ENCODE measurements at regions not wholly inside any gene's neighbourhood (a gene's known extent, or its start where the extent isn't known, plus 50 kb on each side); places are given as distances from the start of the nearest gene placed in this dataset.

DNA sequence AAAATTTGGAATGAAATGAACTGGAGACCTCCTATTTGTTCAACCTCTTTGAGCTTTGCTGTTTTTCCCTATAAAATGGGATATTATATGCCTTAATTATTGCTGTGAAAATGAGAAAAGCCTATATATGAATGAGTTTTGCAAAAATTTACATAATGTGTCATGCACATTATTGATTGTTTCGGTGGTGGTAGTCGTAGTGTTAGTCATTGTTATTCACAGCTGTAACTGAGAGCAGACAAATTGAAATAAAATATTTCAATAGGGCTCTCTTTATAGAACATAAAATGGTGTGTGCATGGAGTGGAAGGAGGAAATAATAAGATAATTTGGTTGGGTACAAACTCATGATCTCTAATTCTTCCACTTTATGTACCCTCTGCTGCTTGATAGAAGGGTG is 153.7 kb upstream of the GADL1 start:
- DNase-seq (ENCODE audit: low read depth in 3 of 3, low spot score in 1 of 3) = no peak

DNA sequence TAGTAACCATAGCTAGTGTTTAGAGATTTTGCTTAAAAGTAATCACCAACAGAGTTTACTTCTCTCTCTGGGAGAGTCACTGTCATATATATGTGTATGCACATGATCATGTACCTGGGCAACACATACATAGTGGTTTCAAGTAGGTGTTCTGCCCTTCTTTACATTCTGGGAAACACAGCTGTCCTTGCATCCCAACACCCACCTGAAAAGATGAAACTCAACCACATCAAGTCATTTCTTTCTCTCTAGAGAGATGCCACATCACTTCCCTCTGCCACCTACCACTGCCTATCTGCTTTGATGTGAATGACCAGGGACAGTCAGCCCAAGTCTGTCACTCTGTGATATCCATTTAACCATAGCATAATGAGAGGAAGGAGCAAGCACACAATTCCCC is 155.8 kb upstream of the GADL1 start:
- no peak for DNase-seq (ENCODE audit: low read depth in 3 of 3, low spot score in 1 of 3)

DNA sequence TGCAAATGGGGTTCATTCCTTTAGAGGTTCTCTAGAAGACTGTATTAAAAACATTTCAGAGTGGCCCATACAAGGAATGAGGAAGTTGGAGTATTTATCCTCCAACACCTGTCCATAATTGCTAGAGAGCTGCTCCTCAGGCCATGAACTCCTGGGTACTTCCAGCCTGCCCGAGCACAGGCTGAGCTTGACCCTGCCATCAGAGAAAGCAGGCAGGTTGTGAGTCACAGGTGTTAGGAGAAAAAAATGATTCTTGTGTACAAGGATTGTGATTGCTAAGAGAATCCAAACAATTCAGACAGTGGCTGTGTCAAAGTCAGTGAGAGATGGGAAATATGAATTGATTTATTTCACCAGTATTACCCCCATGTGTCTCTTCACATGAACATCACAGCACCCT is 156.8 kb upstream of the GADL1 start:
- DNase-seq (ENCODE audit: low read depth in 3 of 3, low spot score in 1 of 3) = no peak

DNA sequence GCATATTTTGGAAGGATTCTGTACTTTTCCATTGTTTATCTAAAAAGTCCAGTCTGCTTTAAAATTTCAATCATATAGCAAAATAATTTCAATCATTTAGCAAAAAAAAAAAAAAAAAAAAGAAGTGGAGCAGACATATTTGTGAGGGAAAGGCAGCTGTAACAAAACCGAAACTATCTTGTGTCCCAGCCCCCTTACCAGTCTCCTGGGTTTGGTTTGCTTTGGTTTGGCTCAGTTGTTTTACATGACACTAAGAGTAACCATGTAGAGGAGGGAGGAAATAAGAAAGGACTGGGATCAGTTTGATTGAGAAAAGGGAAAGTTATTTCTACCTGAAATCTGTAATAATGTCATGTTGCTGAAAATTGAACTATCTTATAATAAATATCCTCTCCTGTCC is 158.8 kb upstream of the GADL1 start:
- DNase-seq (ENCODE audit: low read depth in 3 of 3, low spot score in 1 of 3) = no peak

DNA sequence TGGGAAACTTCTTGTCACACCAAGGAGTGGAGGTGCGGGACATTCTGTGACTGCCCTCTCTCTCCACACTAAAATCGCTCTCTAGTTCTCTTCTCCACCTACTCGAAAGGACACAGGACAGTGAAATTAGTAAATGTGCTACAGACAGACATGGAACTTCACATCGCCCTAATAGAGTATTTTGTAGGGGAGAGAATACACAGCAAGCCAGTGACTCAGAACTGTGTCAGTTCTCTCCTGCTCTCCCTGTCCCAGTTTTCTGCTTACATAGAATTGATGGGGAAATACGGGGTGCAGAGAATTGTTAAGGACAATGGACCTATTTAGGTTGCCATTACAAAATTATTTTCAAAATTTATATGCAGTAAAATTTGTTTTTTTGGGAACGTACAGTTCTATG is 159.6 kb upstream of the GADL1 start:
- DNase-seq (ENCODE audit: low read depth in 3 of 3, low spot score in 1 of 3) = no peak

DNA sequence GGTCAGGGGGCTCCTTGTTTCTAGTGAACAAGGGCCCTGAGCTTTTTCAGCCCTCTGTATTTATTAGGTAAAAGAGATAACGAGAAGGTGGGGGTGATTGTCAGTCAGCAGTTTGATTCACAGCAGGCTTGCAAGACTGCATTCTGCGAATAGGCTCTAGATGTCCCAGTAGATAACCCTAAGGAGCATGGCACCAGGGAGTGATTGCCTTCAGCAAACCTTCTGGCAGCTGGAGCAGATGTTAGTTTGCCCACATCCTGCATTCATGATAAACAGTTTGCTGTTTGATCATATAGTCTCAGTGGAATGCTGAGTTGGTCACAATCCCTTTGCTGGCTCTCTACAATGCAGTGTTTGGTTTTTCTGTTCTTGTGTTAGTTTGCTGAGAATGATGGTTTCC is 161.3 kb upstream of the GADL1 start:
- no peak for DNase-seq (ENCODE audit: low read depth in 3 of 3, low spot score in 1 of 3)

DNA sequence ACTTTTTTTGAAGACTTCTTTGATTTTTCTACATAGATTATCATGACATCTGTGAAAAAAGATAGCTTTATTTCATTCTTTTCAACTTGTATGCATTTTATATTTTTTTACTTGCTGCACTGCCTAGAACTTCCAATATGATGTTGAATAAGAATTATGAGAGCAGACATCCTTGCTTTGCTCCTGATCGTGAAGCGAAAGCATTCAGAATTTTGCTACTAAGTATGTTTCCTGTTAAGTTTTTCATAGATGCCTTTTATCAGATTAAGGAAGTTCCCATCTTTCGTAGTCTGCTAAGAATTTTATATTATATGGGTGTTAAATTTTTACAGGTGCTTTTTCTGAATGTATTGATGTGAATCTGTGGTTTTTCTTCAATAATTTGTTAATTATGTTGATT is 163.4 kb upstream of the GADL1 start:
- DNase-seq (ENCODE audit: low read depth in 3 of 3, low spot score in 1 of 3) = no peak

DNA sequence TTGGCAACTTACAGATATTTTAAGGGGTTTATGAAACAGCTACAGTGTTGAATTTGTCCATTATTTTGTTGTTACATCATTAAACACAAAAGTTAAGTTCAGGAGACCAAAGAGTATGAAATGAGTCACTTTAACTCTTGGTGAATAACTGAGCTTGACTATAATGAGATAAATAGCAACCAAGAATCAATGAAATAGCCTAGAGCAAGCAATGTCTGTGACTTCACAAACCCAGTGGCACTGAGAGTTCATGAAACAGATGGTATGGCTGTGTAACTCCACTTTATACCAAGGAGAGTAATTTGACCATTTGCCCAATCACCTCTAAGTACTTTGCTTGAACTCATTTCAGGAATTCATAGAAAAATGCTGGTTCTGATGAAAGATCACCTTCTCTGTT is 169.6 kb upstream of the GADL1 start:
- DNase-seq (ENCODE audit: low read depth in 3 of 3, low spot score in 1 of 3) = no peak

DNA sequence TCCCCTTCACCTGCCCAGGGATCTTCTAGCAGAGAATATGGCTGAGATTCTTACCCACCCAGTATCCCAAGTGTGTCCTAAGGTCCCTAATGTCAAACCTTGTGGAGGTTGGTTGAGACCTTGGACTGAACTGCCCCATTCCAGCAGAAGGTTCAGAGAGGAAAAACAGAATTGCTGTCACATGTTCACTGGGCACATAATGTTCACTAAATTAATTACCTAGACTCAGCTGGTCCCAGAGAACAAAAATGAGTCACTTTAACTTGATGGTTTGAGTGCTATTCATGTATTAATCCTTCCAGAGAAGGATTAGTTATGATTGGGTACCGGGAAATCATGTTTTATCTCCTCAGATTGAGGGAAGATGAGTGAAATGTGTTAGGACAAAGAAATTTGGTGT is 171.3 kb upstream of the GADL1 start:
- no peak for DNase-seq (ENCODE audit: low read depth in 3 of 3, low spot score in 1 of 3)

DNA sequence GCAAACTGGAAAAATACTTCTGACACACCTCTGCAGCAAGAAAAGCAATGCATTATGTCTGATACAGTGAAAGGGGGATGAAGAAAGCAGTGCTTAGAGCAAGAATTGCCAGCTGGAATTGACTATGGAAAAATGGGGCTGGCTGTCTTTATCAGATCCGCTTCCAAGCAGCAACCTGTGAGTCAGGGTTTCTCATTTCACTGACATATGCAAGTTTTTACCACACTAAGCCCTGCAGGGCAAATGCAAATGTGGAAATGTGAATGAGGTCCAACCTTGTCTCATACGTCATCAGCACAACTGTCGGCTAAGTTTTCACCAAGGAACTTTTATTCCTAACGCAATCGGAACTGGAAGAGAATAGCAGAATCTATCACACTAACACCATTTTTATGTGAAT is 172.5 kb upstream of the GADL1 start:
- DNase-seq (ENCODE audit: low read depth in 3 of 3, low spot score in 1 of 3) = no peak

DNA sequence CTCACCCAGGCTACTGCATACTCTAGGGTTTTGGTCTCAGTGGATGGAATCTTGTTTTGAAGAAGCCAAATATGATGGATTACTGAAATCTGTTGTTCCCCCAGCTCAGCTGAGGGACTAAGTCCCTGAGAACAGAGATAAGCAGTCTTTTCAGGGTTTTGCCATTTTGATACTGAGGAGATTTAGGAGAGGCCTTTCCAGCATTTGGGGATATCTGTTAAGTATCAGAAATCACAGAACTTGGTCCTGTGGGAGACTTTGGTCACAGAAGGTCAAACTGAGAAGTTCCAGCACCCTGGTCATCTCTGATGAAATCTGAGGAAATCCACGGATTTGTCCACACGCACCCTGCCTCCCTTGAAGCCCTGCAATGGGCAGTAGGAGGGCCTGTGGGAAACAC is 181.0 kb upstream of the GADL1 start:
- DNase-seq (ENCODE audit: low read depth in 3 of 3, low spot score in 1 of 3) = no peak

DNA sequence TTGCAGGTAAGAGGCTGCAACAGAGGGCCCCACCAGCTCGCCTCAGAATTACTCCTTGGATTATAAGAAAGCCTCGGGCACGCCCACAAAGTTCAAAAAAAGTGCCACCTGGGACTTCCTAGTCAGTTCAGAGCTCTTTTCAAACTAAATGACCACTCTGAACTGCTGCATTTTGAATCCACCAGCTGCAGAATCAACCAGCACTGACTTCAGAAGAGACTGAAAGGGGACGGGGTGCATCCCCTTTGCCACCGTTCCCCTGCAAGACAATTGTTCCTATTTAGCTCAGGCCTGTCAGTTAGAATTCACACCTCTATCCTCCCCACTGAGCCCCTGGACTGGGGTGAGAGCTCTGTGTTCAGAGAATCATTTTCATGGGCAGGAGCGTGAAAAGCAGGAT is 181.4 kb upstream of the GADL1 start:
- no peak for DNase-seq (ENCODE audit: low read depth in 3 of 3, low spot score in 1 of 3)

DNA sequence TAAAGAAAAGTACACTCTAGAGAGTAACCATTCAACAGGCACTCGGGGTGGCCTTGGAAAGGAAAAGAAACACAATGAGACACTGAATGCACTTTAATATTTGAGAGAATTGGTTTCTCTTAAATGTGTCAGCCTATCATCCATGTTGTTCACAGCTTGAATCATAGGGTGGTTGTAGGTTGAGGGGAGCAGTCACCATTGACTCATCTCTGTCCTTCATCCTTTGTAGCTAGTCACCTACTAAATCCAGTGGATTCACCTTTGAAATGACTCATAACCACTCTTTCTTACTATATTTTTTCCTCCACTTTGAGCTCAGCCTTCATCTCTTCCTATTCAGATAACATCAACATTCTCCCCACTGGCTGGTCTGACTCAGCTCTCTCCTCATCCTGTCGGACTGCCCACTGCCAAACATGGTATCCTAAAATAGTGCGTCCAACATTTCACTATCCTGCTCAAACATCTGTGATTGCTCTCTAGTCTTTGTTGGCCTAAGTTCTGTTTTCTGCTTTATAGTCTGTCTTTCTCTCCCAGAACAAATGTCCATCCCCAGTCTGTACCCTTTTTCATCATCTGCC is 182.7 kb upstream of the GADL1 start:
- DNase-seq (ENCODE audit: low read depth in 3 of 3, low spot score in 1 of 3) = no peak

DNA sequence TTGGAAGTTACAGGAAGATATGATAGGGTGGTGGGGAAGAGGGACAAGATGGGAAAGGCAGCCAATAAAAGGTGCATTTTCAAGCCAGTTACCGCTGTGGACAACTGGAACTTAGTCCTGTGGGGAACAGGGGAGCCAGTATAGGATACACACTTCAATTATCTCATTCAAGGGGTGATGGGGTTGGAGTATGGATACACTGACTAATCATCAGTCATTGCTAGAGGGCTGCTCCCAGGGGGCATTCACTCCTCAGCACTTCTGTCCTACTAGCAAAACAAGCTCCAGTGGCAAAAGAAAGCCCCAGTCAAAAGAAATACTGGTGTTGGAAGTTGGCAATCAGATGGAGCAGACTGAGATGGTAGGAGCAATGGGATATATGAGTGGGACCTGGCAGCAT is 183.4 kb upstream of the GADL1 start:
- DNase-seq (ENCODE audit: low read depth in 3 of 3, low spot score in 1 of 3) = no peak

DNA sequence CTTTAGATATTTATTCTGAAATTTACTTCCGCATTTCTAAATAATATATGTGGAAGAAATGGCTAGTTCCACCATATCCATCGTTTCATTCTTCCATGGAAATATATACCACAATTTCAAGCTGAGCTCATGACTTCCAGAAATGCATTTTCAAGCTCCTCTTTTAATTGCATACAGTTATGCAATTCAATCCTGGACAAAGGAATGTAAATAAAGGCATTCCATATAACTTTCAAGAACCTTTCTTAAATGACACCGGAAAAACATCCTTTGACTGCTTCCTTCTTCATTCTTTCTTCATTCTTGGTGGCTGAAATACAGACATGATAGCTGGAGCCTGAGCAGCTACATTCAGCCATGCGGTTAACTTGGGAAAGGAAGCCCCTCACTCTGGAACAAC is 185.2 kb upstream of the GADL1 start:
- DNase-seq (ENCODE audit: low read depth in 3 of 3, low spot score in 1 of 3) = no peak

DNA sequence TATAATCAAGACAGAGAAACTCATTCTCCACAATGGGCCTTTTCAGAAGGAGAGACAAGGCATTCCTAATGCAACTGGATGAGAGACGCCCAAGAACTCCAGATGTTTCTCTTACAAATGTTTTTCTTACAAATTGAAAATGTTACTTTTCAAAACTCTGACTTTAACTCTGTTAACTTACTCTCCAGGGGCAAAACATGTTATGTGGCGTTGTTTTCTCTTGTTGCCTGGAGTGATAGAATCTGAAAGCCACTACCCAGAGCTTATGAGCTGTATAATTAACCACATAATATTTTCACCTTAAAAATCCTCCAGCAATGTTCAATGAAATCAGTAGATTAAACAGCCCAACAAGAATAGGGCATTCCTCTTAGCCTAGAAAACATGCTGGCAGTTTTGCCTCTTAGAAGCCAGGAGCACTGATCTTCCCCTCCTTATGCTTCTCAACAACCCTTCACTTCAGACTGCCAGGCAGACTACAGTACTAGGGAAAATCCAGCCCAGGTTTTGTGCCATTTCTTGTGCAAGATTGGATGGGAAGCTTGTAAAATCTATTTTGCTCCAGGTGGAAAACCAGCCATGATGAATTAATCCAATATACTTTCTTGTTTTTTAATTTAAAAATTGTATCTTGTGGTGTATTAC is 186.7 kb upstream of the GADL1 start:
- DNase-seq (ENCODE audit: low read depth in 3 of 3, low spot score in 1 of 3) = no peak

DNA sequence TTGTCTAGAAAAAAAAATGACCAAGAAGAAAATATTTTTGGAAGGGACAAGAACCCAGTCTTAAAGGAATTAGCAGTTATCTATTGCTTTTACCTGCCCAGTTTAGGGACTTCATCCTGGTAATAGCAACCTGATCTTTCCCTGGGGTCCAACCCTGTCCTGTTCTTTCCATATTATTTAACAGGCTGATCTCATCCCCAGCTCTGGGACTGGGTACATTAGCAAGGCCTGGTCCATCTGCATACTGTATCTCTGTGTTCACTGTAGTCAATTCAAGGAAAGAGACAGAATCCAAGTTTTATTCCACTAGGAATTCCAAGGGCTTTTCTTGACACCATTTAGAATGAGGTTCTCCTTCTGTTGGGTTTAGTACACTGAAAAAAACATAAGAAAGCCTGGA is 191.7 kb upstream of the GADL1 start:
- no peak for DNase-seq (ENCODE audit: low read depth in 3 of 3, low spot score in 1 of 3)

DNA sequence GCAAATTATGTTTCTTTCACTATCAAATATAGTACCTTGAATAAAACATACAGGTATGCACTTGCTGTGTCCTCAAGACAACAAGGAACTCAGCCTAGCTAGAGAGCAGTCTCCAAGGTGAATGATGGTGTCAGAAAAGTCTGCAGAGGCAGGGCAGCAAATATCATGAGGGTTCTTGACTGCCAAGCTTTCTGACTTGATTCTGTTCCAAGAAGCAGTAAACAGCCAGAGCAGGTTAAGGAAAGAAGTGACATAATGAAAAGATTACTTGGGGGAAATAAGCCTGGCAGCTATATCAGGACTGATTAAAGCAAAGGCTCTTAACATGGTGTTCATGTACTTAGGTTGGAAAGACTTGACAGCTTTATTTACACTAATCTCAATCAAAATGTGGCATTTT is 192.2 kb upstream of the GADL1 start:
- no peak for DNase-seq (ENCODE audit: low read depth in 3 of 3, low spot score in 1 of 3)

DNA sequence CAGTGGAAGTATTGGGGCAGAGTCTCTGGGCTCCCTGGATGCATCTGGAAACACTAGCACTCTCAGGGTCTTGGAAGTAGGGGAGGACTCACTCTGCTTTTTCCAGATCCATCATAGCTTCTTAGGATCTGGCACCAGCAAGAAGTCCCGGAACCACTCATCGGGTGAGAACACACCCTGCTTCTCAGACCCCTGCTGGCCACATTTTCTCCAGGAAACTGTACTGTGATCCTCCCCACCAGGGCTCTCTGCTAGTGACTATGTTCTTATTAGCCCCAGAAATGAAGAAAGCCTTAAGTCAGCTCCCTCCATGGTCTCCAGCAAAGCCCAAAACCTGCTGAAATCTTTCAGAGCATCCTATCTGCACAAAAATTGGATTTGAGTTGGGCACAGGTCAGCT is 197.3 kb upstream of the GADL1 start:
- no peak for DNase-seq (ENCODE audit: low read depth in 3 of 3, low spot score in 1 of 3)

DNA sequence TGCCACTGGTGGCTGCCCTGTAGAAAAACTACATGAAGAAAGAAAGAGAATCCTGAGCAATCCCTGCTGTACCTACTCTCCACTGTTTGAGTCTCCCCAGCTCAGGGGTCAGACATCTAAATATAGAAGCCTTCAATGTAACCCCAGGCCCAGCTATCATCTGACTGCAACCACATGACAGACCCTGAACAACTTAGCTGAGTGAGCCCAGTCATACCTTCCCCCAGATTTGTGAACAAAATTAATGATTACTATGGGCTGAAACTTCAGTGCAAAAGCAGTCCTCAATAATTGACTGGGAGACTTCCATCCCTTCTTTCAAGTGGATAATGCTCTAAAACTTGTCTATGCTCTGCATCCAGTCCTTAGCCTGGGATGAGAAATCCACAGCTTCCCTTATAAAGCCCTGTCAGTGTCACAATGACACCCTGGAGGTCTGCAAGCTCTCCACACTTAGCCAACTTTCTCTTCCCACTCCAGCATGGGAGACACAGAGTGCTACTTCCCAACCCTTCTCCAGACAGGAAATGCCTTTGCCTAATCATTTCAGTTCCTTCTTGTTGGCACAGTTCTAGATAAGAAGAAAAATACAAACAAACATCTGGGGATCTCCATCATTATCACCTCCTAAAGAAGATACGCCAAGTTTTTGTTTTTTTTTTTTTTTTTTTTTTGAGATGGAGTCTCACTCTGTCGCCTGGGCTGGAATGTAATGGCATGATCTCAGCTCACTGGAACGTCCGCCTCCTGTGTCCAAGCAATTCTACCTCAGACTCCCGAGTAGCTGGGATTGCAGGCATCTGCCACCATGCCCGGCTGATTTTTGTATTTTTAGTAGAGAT is 198.5 kb upstream of the GADL1 start:
- no peak for DNase-seq (ENCODE audit: low read depth in 3 of 3, low spot score in 1 of 3)

DNA sequence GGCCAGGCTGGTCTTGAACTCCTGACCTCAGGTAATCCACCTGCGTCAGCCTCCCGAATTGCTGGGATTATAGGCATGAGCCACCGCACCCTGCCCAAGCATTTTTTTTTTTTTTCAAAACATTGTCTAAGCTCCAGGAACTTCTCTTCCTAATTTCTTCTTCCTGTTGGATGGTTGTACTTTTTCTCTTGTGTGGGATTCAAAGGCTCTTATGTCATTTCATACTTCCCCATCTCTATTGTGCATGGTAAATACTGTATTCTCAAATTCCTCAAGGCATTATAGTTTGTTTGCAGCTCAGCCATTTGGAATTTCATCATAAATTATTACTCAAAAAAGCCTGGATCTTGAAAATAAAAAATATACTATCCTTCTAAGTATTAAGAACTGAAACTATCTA is 199.1 kb upstream of the GADL1 start:
- DNase-seq (ENCODE audit: low read depth in 3 of 3, low spot score in 1 of 3) = no peak

DNA sequence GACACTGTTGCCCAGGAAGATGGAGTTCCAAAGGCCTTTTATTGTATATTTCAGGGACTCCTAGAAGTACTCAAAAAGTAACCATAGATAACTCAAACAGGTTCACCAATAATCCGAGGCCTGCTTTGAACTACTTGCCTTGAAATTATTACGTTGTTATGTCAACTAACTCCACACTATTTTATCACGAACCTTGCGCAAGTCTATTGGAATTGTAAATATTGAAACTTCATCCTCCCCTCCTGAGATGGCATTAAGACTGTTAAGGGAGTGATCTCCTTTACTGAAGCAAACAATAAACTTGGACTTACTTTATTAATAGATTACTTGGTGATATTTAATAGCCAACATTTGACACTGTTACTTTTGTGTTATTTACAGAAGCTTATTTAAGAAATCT is 199.6 kb upstream of the GADL1 start:
- DNase-seq (ENCODE audit: low read depth in 3 of 3, low spot score in 1 of 3) = no peak

DNA sequence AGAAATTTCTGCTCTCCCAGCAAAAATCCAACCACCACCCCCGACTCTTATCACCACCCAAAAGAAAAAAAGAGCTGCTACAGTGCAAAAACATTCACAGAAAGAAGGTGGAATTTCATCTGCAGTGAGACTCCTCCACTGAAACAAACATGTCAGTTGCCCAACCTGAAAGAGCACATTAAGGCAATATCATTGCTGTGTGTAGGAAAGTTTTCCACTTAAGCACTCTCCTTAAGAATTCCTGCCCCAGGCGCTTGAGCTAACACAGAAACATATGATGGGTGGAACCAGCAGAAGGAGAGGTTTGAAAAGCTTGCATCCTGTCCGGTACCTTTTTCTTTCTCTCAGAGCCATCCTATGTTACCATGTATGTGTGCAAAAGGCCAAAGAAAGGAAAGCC is 200.8 kb upstream of the GADL1 start:
- no peak for DNase-seq (ENCODE audit: low read depth in 3 of 3, low spot score in 1 of 3)

Data from stimulated activated CD4-positive, alpha-beta T cell treated with anti-CD3 and anti-CD28 coated beads, TNF-alpha, amount 100 ng/mL, for 1 hour (primary cell).